ENCODE measurements at regions not wholly inside any gene's neighbourhood (a gene's known extent, or its start where the extent isn't known, plus 50 kb on each side); places are given as distances from the start of the nearest gene placed in this dataset.

DNA sequence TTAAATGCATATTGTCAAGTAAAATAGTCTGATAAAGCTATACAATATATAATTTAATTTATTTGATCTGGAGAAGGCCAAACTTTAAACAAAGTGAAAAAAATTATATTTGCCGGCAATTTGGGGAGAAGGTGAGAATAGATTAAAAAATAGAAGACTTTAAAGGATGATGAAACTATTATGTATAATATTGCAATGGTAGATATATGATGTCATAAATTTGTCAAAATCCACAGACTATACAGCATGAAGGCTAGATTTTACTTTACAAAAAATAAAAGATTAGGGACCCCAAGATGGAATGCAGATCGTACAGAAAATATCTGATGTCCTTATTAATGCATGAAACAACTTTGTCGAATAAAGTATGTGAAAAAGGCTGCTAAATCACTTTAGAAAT lies 67.3 kb upstream of the MAL start:
- H3K9me1 ChIP-seq (ENCODE audit: control insufficient read depth, extremely low read depth, insufficient read depth, low read length) = no peaks in the 10 kb centered on the region
- dilution Hi-C loops (cut with MboI; ENCODE audit: extremely low pct_ligation_motif_present, low sequenced_read_pairs) = no loop called here
- no peaks in the 10 kb centered on the region for H4K20me1 ChIP-seq (ENCODE audit: control insufficient read depth, extremely low read depth, insufficient read depth, low read length)
- H3K4me2 ChIP-seq (ENCODE audit: control insufficient read depth, extremely low read depth, insufficient read depth, low read depth, low read length) = no peak overlapping the region
- H3K9ac ChIP-seq (ENCODE audit: control insufficient read depth, extremely low read depth, insufficient read depth, low read length) = no peak overlapping the region
- H3K27me3 ChIP-seq (ENCODE audit: control insufficient read depth, extremely low read depth, insufficient read depth, low read length) = no peaks in the 10 kb centered on the region
- TF ChIP-seq EZH2 (IDR thresholded peaks at IDR 0.05; ENCODE audit: low read length) = no peak
- TF ChIP-seq, protein P1, sequence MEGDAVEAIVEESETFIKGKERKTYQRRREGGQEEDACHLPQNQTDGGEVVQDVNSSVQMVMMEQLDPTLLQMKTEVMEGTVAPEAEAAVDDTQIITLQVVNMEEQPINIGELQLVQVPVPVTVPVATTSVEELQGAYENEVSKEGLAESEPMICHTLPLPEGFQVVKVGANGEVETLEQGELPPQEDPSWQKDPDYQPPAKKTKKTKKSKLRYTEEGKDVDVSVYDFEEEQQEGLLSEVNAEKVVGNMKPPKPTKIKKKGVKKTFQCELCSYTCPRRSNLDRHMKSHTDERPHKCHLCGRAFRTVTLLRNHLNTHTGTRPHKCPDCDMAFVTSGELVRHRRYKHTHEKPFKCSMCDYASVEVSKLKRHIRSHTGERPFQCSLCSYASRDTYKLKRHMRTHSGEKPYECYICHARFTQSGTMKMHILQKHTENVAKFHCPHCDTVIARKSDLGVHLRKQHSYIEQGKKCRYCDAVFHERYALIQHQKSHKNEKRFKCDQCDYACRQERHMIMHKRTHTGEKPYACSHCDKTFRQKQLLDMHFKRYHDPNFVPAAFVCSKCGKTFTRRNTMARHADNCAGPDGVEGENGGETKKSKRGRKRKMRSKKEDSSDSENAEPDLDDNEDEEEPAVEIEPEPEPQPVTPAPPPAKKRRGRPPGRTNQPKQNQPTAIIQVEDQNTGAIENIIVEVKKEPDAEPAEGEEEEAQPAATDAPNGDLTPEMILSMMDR (optimal IDR thresholded peaks at IDR 0.05 in 1 of 3, IDR thresholded peaks at IDR 0.05 in 1 of 3, conservative IDR thresholded peaks at IDR 0.05 in 1 of 3; ENCODE audit: extremely low read depth in 1 of 3, insufficient read depth in 2 of 3, low read length in 3 of 3) = no peak
- DNase-seq (ENCODE audit: low read depth, low spot score) (no peak), FAIRE-seq (no peak)
- no peaks in the 10 kb centered on the region for H3K79me2 ChIP-seq (ENCODE audit: control insufficient read depth, insufficient read depth, low read length)
- no peak overlapping the region for H3K4me3 ChIP-seq (ENCODE audit: control insufficient read depth in 2 of 3, extremely low read depth in 1 of 3, insufficient read depth in 2 of 3, low read depth in 1 of 3, low read length in 3 of 3)
- no peaks in the 10 kb centered on the region for H3K4me1 ChIP-seq (ENCODE audit: control insufficient read depth, extremely low read depth, insufficient read depth, low read length)
- no peaks in the 10 kb centered on the region for H3K9me3 ChIP-seq (ENCODE audit: control insufficient read depth, low read depth, low read length)
- no peaks in the 10 kb centered on the region for H3K36me3 ChIP-seq (ENCODE audit: control insufficient read depth in 2 of 2, extremely low read depth in 1 of 2, insufficient read depth in 2 of 2, low read length in 2 of 2)
- no peak overlapping the region for H3K27ac ChIP-seq (ENCODE audit: control insufficient read depth, insufficient read depth, low read length)
- H2AFZ ChIP-seq (ENCODE audit: control insufficient read depth, low read length) = no peak overlapping the region

DNA sequence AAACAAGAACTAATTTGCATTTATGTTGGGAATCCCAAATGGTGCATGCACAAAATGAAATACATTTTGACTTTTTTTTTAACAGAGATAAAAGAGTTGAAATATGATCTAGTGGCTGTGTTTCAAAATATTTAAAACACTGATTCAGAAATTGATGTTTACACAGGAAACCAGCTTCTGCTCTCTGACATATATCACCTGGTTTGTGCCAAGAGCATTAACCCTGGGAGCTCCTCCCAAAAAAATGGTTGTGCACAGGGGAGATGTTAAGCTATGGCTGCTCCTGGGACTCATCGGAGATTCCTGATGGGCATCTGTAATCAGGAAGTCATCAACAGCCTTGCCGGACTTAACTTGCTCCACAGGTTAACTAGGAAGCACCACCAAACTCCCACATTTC lies 65.2 kb upstream of the MAL start:
- no peaks in the 10 kb centered on the region for H3K9me3 ChIP-seq (ENCODE audit: control insufficient read depth, low read depth, low read length)
- H3K27me3 ChIP-seq (ENCODE audit: control insufficient read depth, extremely low read depth, insufficient read depth, low read length) = no peaks in the 10 kb centered on the region
- TF ChIP-seq, protein P1 (optimal IDR thresholded peaks at IDR 0.05 in 1 of 3, IDR thresholded peaks at IDR 0.05 in 1 of 3, conservative IDR thresholded peaks at IDR 0.05 in 1 of 3; ENCODE audit: extremely low read depth in 1 of 3, insufficient read depth in 2 of 3, low read length in 3 of 3) = no peak
- TF ChIP-seq EZH2 (IDR thresholded peaks at IDR 0.05; ENCODE audit: low read length) = no peak
- no peak overlapping the region for H2AFZ ChIP-seq (ENCODE audit: control insufficient read depth, low read length)
- H3K4me1 ChIP-seq (ENCODE audit: control insufficient read depth, extremely low read depth, insufficient read depth, low read length) = no peaks in the 10 kb centered on the region
- H3K27ac ChIP-seq (ENCODE audit: control insufficient read depth, insufficient read depth, low read length) = no peak overlapping the region
- no peaks in the 10 kb centered on the region for H3K79me2 ChIP-seq (ENCODE audit: control insufficient read depth, insufficient read depth, low read length)
- H3K4me3 ChIP-seq (ENCODE audit: control insufficient read depth in 2 of 3, extremely low read depth in 1 of 3, insufficient read depth in 2 of 3, low read depth in 1 of 3, low read length in 3 of 3) = no peak overlapping the region
- FAIRE-seq = no peak
- no peaks in the 10 kb centered on the region for H3K9me1 ChIP-seq (ENCODE audit: control insufficient read depth, extremely low read depth, insufficient read depth, low read length)
- no peak for DNase-seq (ENCODE audit: low read depth, low spot score)
- H4K20me1 ChIP-seq (ENCODE audit: control insufficient read depth, extremely low read depth, insufficient read depth, low read length) = no peaks in the 10 kb centered on the region
- dilution Hi-C loops (cut with MboI; ENCODE audit: extremely low pct_ligation_motif_present, low sequenced_read_pairs) = no loop called here
- H3K9ac ChIP-seq (ENCODE audit: control insufficient read depth, extremely low read depth, insufficient read depth, low read length) = no peak overlapping the region
- H3K36me3 ChIP-seq (ENCODE audit: control insufficient read depth in 2 of 2, extremely low read depth in 1 of 2, insufficient read depth in 2 of 2, low read length in 2 of 2) = no peaks in the 10 kb centered on the region
- H3K4me2 ChIP-seq (ENCODE audit: control insufficient read depth, extremely low read depth, insufficient read depth, low read depth, low read length) = no peak overlapping the region

All from keratinocyte (primary cell).